Body of pancreas (tissue), 4 donors: ENCODE measurements at regions not wholly inside any gene's neighbourhood (a gene's known extent, or its start where the extent isn't known, plus 50 kb on each side); places are given as distances from the start of the nearest gene placed in this dataset.

Experiments
- ATAC-seq: fragments of 150-250 bp; one replicate; pipeline ENCODE4 v1.9.1; 2016
- DNase-seq, 4 donors: peaks; one replicate each; pipeline ENCODE4 v3.0.0-alpha.2; 2019
- H3K27ac ChIP-seq, 4 donors: fragments of 200-600 bp; sonication (generic); 1 replicate in 3 of 4; 2 replicates in 1 of 4; pipeline versions ENCODE4 v1.5.1 to v1.6.1; 2016 to 2019; ENCODE audit warnings: mild to moderate bottlenecking in 1 of 4, mixed read lengths in 1 of 4, moderate library complexity in 1 of 4
- H3K27me3 ChIP-seq, 2 donors: fragments of 200-600 bp; sonication (generic); one replicate each; pipeline ENCODE4 v1.6.0; 2016; ENCODE audit warnings: mild to moderate bottlenecking in 1 of 2
- H3K36me3 ChIP-seq, 2 donors: fragments of 200-600 bp; sonication (generic); replicated peaks in 1 of 2; 2 replicates each; pipeline ENCODE4 v1.5.1; 2016; ENCODE audit warnings: low read depth in 2 of 2; ENCODE audit not compliant: insufficient read depth in 1 of 2
- H3K4me1 ChIP-seq: fragments of 200-600 bp; sonication (generic); one replicate; pipeline ENCODE4 v1.6.0; 2016
- H3K4me3 ChIP-seq, 2 donors: fragments of 200-600 bp; sonication (generic); 1 replicate in 1 of 2; 2 replicates in 1 of 2; pipeline ENCODE4 v1.5.1; 2016 to 2019
- H3K9me3 ChIP-seq, 3 donors: fragments of 200-600 bp; sonication (generic); 1 replicate in 2 of 3; 2 replicates in 1 of 3; pipeline ENCODE4 v1.5.1; 2016
- CTCF ChIP-seq, 7 experiments: fragments of 450-650 bp in 4 of 7; fragments of 200-600 bp in 3 of 7; sonication (generic) in 3 of 7; IDR thresholded peaks; one replicate each; pipeline ENCODE4 v1.5.1; 2016 to 2019; ENCODE audit warnings: antibody characterized with exemption in 7 of 7
- POLR2A ChIP-seq, 3 donors: fragments of 450-650 bp; IDR thresholded peaks; one replicate each; pipeline ENCODE4 v1.6.1; 2016; ENCODE audit warnings: antibody characterized with exemption in 3 of 3, mild to moderate bottlenecking in 2 of 3
- WGBS, 2 donors: methylation state at CpG; one replicate each; pipeline ENCODE4 v1.1.5; 2017; 5-methylcytosine and 5-hydroxymethylcytosine counted together
- intact Hi-C: fragments of 100-400 bp; cut with DNase I; formaldehyde crosslinking; loops from one replicate; pipeline ENCODE4 v1.15.1; 2023

DNA sequence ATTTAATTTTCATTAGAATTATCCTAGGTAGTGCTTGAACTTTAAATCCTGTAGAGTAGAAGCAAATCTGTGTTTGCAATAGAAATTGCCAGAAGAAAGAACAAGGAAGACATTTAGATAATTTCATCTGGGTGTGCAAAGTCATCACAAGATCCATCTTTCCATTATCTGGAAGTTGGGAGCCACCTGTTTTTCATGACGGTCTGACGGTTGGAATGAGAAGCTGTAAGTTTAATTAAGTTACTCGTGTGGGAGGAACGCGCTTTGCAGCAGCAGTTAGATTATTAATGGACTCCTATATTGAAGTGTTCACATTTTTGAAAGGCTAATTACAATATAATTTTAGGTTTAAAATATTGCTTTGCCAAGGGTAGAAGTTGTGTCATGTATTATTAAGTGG is 69.9 kb upstream of the PARD3B start:
- H3K36me3 ChIP-seq = no peaks in the 10 kb centered on the region
- DNase-seq (no peak), ATAC-seq (no peak)
- no peaks in the 10 kb centered on the region for H3K4me1 ChIP-seq
- no peak for TF ChIP-seq CTCF (IDR thresholded peaks at IDR 0.05)
- no peak overlapping the region for H3K27ac ChIP-seq
- WGBS, 2 donors = 68 to 72% methylated on average over 5 of the region's 5 CpGs
- intact Hi-C loops = no loop called here
- no peaks in the 10 kb centered on the region for H3K9me3 ChIP-seq
- no peaks in the 10 kb centered on the region for H3K27me3 ChIP-seq
- no peak overlapping the region for H3K4me3 ChIP-seq

DNA sequence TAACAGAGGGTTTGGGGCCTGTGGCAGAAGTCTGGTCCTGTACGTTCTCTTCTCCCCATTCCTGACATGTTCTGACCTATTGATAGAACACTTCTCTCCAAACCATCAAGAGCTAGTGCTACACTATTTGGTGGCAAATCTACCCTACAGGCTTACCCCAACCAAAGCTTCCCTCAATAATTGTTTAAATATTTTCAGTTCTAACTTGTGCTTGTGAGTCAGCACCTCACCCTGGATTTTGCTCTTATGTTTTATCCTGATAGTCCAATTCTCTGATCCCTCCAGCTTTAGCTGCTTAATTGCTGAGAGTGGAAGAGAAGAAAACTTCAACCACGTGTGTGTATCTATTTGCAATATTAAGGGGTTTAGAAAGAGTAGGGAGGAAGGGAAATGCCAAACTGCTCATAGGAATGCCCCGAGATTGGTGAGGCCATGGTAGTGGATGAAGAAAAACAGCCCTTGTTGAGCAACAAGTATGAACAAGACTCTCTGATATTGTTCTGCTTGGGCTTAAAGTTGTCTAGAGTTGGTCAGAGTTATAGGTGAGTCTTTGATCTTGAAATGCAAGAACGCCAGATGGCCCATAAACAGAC is 67.8 kb upstream of the PARD3B start:
- TF ChIP-seq POLR2A (IDR thresholded peaks at IDR 0.05) (no peak), CTCF (IDR thresholded peaks at IDR 0.05) (no peak)

GRCh38 chr2:204479557-204479956 is 65.7 kb upstream of the PARD3B start:
- DNase-seq (no peak), ATAC-seq (no peak)
- Histone ChIP-seq H3K4me3 (no peak overlapping the region), H3K36me3 (no peaks in the 10 kb centered on the region), H3K27me3 (no peaks in the 10 kb centered on the region), H3K27ac (no peak overlapping the region), H3K9me3 (no peaks in the 10 kb centered on the region), H3K4me1 (peaks cover 8% of the 10 kb centered on the region)
- WGBS, 2 donors = 63 to 70% methylated on average over 4 of the region's 4 CpGs
- TF ChIP-seq POLR2A (IDR thresholded peaks at IDR 0.05) (no peak), CTCF (IDR thresholded peaks at IDR 0.05) (no peak)
- intact Hi-C loops = no loop called here

More for the DNA sequence above, 67.8 kb upstream of the PARD3B start:
- Histone ChIP-seq H3K9me3 (no peaks in the 10 kb centered on the region), H3K27me3 (no peaks in the 10 kb centered on the region), H3K27ac (no peak overlapping the region), H3K4me3 (no peak overlapping the region), H3K36me3 (no peaks in the 10 kb centered on the region), H3K4me1 (no peaks in the 10 kb centered on the region)
- intact Hi-C loops = no loop called here
- ATAC-seq (no peak), DNase-seq (no peak)
- whole genome bisulfite sequencing, 2 donors = 81 to 83% methylated on average over 4 of the region's 4 CpGs

DNA sequence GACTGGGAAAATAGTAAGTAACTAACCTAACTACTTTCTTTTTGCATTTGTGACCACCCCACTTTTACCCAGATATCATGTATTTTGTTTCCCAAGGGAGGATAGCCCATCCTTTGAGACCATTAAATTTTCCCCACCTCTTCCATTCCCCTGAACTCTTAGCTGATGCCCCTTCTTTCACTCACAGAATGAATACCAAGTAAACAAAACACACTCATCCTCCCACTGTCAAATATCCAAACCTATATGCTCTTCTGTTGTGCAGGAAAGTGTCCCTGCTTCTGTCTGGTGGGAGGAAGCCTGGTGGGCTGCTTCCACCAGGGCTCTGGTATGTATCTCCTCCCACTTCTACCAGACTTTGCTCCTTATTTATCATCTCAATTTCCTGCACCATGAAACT is 64.6 kb upstream of the PARD3B start:
- no peak for DNase-seq
- intact Hi-C loops = no loop called here

More for the DNA sequence above, 64.6 kb upstream of the PARD3B start:
- no peak overlapping the region for H3K27ac ChIP-seq
- TF ChIP-seq POLR2A (IDR thresholded peaks at IDR 0.05) = no peak
- TF ChIP-seq CTCF (IDR thresholded peaks at IDR 0.05) = no peak
- ATAC-seq = no peak
- peaks cover 8% of the 10 kb centered on the region for H3K4me1 ChIP-seq
- H3K36me3 ChIP-seq = no peaks in the 10 kb centered on the region
- no peaks in the 10 kb centered on the region for H3K27me3 ChIP-seq
- no peaks in the 10 kb centered on the region for H3K9me3 ChIP-seq
- H3K4me3 ChIP-seq = no peak overlapping the region
